ENCODE measurements at regions not wholly inside any gene's neighbourhood (a gene's known extent, or its start where the extent isn't known, plus 50 kb on each side); places are given as distances from the start of the nearest gene placed in this dataset.
"Not testable (repeated sequence)": the region's sequence is repeated elsewhere in the genome, so short reads cannot be mapped to it uniquely, and the experiment has no call there.

DNA sequence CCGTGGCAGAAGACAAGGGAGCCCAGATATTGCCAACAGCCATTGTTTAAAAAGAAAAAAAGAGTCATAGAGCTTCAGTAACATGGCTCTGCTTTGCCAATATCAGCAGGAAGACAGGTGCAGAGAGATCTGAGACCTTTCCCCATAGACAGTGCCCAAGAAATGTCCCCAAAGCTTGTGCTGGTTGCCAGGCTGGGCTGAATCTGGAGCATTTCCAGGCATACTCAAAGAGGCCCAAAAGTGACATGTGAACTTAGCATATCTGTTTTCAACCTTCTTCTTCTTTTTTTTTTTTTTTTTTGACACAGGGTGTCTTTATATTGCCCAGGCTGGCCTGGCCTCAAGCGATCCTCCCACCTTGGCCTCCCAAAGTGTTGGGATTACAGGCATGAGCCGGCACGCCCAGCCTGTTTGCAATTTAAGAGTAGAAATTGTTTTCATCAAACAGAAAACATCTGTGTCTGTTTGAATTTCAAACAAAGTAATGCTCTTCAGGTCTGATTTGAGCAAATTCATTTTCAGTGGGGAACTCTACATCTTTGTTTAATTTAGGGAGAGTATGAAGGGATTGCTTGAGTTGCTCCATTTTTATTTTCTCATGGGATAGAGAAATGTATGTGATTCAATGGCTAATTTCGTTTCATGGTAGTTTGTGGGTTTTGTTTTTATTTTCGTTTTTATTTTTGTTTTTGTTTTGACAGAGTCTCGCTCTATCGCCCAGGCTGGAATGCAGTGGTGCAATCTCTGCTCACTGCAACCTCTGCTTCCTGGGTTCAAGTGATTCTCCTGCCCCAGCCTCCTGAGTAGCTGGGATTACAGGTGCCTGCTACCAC lies 56.6 kb upstream of the RBM47 start:
- Histone ChIP-seq H3K9ac (ENCODE audit: low read length) (no peak overlapping the region), H3K4ac (ENCODE audit: low read depth, low read length) (no peak overlapping the region), H3K4me1 (ENCODE audit: control insufficient read depth, low read depth, low read length) (peaks cover 2% of the 10 kb centered on the region), H2BK5ac (ENCODE audit: low read length) (no peak overlapping the region), H3K27ac (ENCODE audit: low read depth, low read length) (no peak overlapping the region), H3K56ac (ENCODE audit: low read length) (no peak overlapping the region), H3K27me3 (ENCODE audit: insufficient read depth, low read length, poor library complexity) (no peaks in the 10 kb centered on the region), H4K8ac (ENCODE audit: low read depth, low read length) (no peak overlapping the region), H2AK5ac (ENCODE audit: low read length) (no peak overlapping the region), H3K18ac (ENCODE audit: low read length) (no peak overlapping the region), H2BK120ac (ENCODE audit: low read depth, low read length) (no peak overlapping the region), H3K36me3 (ENCODE audit: control insufficient read depth, insufficient read depth, low read length) (no peaks in the 10 kb centered on the region), H4K5ac (ENCODE audit: low read length) (no peak overlapping the region), H3K79me2 (ENCODE audit: control insufficient read depth, insufficient read depth, low read length) (no peaks in the 10 kb centered on the region), H2BK15ac (replicated peaks; ENCODE audit: low read depth) (no peak overlapping the region), H3K23ac (ENCODE audit: low read length) (no peak overlapping the region), H3K4me3 (ENCODE audit: low read length) (no peak overlapping the region), H3K79me1 (ENCODE audit: low read length) (no peaks in the 10 kb centered on the region), H3K4me2 (ENCODE audit: low read length) (no peak overlapping the region)
- WGBS (ENCODE audit: extremely low coverage, insufficient coverage, low lambda C conversion rate) = 100% methylated on average over 1 of the region's 8 CpGs
- DNase-seq = no peak

DNA sequence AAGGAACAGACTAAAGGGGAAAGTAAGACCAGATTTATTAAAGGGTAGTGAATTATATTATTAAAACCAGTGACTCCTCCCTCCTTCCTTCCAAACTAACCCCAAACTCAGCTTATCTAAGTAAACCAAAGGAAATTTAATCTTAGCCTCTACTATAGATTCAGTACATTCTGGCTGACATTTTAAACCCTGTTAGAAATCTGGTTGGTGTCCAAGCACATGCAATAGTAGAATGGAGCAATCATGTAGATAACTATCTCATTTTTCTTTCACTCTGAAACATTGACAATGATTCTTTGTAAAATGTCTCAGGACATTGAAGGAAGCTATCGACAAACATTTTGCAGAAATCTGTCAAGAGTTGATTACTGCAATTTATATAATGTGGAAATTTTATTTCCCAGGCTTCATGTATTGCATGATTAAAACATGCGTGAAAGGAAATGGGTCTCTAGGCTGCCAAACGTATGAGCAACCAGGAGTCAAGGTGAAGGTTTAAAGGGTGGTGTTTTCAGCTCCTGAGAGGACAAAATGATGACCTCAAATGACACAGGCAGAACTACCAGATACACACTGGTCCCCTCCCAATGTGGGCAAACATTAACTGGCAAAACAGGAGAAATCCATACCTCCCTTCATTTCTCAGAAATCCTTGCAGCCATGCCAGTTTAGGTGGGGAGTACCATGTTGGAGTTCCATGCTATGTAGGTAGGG lies 58.2 kb upstream of the RBM47 start:
- Histone ChIP-seq H4K8ac (ENCODE audit: low read depth, low read length) (no peak overlapping the region), H3K79me2 (ENCODE audit: control insufficient read depth, insufficient read depth, low read length) (no peaks in the 10 kb centered on the region), H2AK5ac (ENCODE audit: low read length) (no peak overlapping the region), H3K9ac (ENCODE audit: low read length) (no peak overlapping the region), H2BK120ac (ENCODE audit: low read depth, low read length) (no peak overlapping the region), H3K27ac (ENCODE audit: low read depth, low read length) (no peak overlapping the region), H3K18ac (ENCODE audit: low read length) (no peak overlapping the region), H3K27me3 (ENCODE audit: insufficient read depth, low read length, poor library complexity) (no peaks in the 10 kb centered on the region), H3K4me3 (ENCODE audit: low read length) (no peak overlapping the region), H3K79me1 (ENCODE audit: low read length) (no peaks in the 10 kb centered on the region), H3K56ac (ENCODE audit: low read length) (no peak overlapping the region), H3K4ac (ENCODE audit: low read depth, low read length) (no peak overlapping the region), H3K4me2 (ENCODE audit: low read length) (no peak overlapping the region), H2BK15ac (replicated peaks; ENCODE audit: low read depth) (no peak overlapping the region), H3K36me3 (ENCODE audit: control insufficient read depth, insufficient read depth, low read length) (no peaks in the 10 kb centered on the region), H3K4me1 (ENCODE audit: control insufficient read depth, low read depth, low read length) (no peaks in the 10 kb centered on the region), H3K23ac (ENCODE audit: low read length) (no peak overlapping the region), H4K5ac (ENCODE audit: low read length) (no peak overlapping the region), H2BK5ac (ENCODE audit: low read length) (no peak overlapping the region)
- DNase-seq = no peak
- no CpG with 5 or more reads among the region's 3 CpGs for WGBS (ENCODE audit: extremely low coverage, insufficient coverage, low lambda C conversion rate)

DNA sequence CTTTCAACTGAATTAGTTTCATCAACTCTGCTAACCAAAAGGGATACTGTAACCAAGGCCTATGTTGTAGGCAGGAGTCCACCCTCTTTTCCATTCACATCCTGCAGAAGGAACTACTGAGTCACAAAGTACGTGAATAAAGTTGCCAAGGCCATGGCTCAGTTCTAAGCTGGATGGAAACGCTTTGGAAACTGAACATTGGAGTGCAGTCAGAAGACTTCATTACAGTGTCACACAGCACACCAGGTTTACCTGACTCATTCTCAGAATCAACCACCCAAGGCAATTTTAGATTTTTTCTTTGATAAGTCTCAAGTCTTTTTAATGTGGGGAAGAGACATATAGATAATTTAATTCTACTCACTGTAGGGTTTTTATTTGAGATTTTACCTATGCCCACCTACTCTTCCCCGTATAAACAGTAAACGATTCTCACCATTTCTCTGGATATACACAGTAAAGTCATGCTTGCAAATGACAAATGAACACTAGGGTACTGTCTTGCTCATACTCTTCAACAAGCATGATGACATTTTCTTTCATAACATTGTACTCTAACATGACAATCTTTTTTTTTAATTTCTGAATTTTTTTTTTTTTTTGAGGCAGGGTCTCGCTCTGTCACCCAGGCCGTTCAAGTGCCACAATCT lies 58.9 kb upstream of the RBM47 start:
- DNase-seq = no peak
- no peak overlapping the region for H3K18ac ChIP-seq (ENCODE audit: low read length)
- H4K8ac ChIP-seq (ENCODE audit: low read depth, low read length) = no peak overlapping the region
- no peaks in the 10 kb centered on the region for H3K79me1 ChIP-seq (ENCODE audit: low read length)
- WGBS (ENCODE audit: extremely low coverage, insufficient coverage, low lambda C conversion rate) = no CpG with 5 or more reads among the region's 6 CpGs
- no peak overlapping the region for H3K4ac ChIP-seq (ENCODE audit: low read depth, low read length)
- H3K4me2 ChIP-seq (ENCODE audit: low read length) = no peak overlapping the region
- no peak overlapping the region for H2BK15ac ChIP-seq (replicated peaks; ENCODE audit: low read depth)
- H3K4me3 ChIP-seq (ENCODE audit: low read length) = no peak overlapping the region
- no peak overlapping the region for H2BK120ac ChIP-seq (ENCODE audit: low read depth, low read length)
- H3K23ac ChIP-seq (ENCODE audit: low read length) = no peak overlapping the region
- H2BK5ac ChIP-seq (ENCODE audit: low read length) = no peak overlapping the region
- H3K56ac ChIP-seq (ENCODE audit: low read length) = peak overlapping the region; percentile 25
- H3K79me2 ChIP-seq (ENCODE audit: control insufficient read depth, insufficient read depth, low read length) = no peaks in the 10 kb centered on the region
- H3K27me3 ChIP-seq (ENCODE audit: insufficient read depth, low read length, poor library complexity) = no peaks in the 10 kb centered on the region
- H3K36me3 ChIP-seq (ENCODE audit: control insufficient read depth, insufficient read depth, low read length) = no peaks in the 10 kb centered on the region
- H2AK5ac ChIP-seq (ENCODE audit: low read length) = no peak overlapping the region
- no peak overlapping the region for H3K27ac ChIP-seq (ENCODE audit: low read depth, low read length)
- no peaks in the 10 kb centered on the region for H3K4me1 ChIP-seq (ENCODE audit: control insufficient read depth, low read depth, low read length)
- H3K9ac ChIP-seq (ENCODE audit: low read length) = no peak overlapping the region
- no peak overlapping the region for H4K5ac ChIP-seq (ENCODE audit: low read length)

DNA sequence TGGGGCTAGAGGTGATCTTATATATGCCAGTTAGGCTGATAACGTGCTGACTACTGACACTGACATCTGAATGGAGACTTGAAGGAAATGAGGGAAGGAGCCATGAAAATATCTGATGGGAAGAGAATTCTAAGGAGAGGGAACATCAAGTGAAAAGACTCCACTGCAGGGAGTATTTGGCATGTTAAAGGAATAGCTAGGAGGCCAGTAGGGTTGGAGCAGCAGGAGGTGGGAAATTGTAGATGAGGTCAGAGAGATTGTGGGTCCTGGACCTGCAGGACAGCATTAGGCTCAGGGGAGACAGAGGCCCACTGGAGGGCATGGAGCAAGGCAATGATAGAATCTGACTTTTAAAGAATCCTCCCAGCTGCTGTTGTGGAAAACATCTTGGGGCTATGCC lies 55.8 kb upstream of the NSUN7 start:
- Histone ChIP-seq H3K4me3 (ENCODE audit: low read length) (no peak overlapping the region), H3K4ac (ENCODE audit: low read depth, low read length) (no peak overlapping the region), H4K8ac (ENCODE audit: low read depth, low read length) (no peak overlapping the region), H3K9ac (ENCODE audit: low read length) (no peak overlapping the region), H3K79me1 (ENCODE audit: low read length) (no peaks in the 10 kb centered on the region), H3K36me3 (ENCODE audit: control insufficient read depth, insufficient read depth, low read length) (no peaks in the 10 kb centered on the region), H3K23ac (ENCODE audit: low read length) (no peak overlapping the region), H2BK15ac (replicated peaks; ENCODE audit: low read depth) (no peak overlapping the region), H3K27me3 (ENCODE audit: insufficient read depth, low read length, poor library complexity) (no peaks in the 10 kb centered on the region), H3K79me2 (ENCODE audit: control insufficient read depth, insufficient read depth, low read length) (no peaks in the 10 kb centered on the region), H3K18ac (ENCODE audit: low read length) (no peak overlapping the region), H2BK5ac (ENCODE audit: low read length) (no peak overlapping the region), H4K5ac (ENCODE audit: low read length) (no peak overlapping the region), H3K4me1 (ENCODE audit: control insufficient read depth, low read depth, low read length) (peaks cover 5% of the 10 kb centered on the region), H2AK5ac (ENCODE audit: low read length) (no peak overlapping the region), H3K4me2 (ENCODE audit: low read length) (no peak overlapping the region), H3K27ac (ENCODE audit: low read depth, low read length) (no peak overlapping the region), H2BK120ac (ENCODE audit: low read depth, low read length) (no peak overlapping the region), H3K56ac (ENCODE audit: low read length) (no peak overlapping the region)
- WGBS (ENCODE audit: extremely low coverage, insufficient coverage, low lambda C conversion rate) = no CpG with 5 or more reads among the region's 1 CpG
- no peak for DNase-seq

DNA sequence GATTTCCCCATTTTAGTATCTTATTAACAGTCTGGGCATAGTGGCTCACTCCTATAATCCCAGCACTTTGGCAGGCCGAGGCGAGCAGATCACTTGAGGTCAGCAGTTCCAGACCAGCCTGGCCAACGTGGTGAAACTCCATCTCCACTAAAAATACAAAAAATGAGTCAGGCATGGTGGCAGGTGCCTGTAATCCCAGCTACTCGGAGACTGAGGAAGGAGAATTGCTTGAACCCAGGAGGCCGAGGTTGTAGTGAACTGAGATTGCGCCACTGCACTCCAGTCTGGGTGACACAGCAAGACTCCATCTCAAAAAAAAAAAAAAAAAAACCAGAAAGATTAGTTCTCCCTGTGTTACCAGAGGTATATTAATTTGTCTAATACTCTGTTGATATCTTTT lies 52.3 kb upstream of the NSUN7 start:
- not testable (repeated sequence) for H2BK120ac ChIP-seq (ENCODE audit: low read depth, low read length); H3K4me1 ChIP-seq (ENCODE audit: control insufficient read depth, low read depth, low read length); H3K27ac ChIP-seq (ENCODE audit: low read depth, low read length); H3K4me3 ChIP-seq (ENCODE audit: low read length); H3K9ac ChIP-seq (ENCODE audit: low read length); H3K27me3 ChIP-seq (ENCODE audit: insufficient read depth, low read length, poor library complexity); H3K79me1 ChIP-seq (ENCODE audit: low read length); H4K8ac ChIP-seq (ENCODE audit: low read depth, low read length); H3K18ac ChIP-seq (ENCODE audit: low read length); H2AK5ac ChIP-seq (ENCODE audit: low read length); H3K36me3 ChIP-seq (ENCODE audit: control insufficient read depth, insufficient read depth, low read length); H2BK5ac ChIP-seq (ENCODE audit: low read length); H3K79me2 ChIP-seq (ENCODE audit: control insufficient read depth, insufficient read depth, low read length); H2BK15ac ChIP-seq (replicated peaks; ENCODE audit: low read depth); H4K5ac ChIP-seq (ENCODE audit: low read length); DNase-seq; H3K56ac ChIP-seq (ENCODE audit: low read length); H3K23ac ChIP-seq (ENCODE audit: low read length); H3K4ac ChIP-seq (ENCODE audit: low read depth, low read length); H3K4me2 ChIP-seq (ENCODE audit: low read length)
- no CpG with 5 or more reads among the region's 6 CpGs for WGBS (ENCODE audit: extremely low coverage, insufficient coverage, low lambda C conversion rate)
